Endothelial cell of umbilical vein (primary cell): ENCODE measurements at regions not wholly inside any gene's neighbourhood (a gene's known extent, or its start where the extent isn't known, plus 50 kb on each side); places are given as distances from the start of the nearest gene placed in this dataset.

ENCODE experiments used
- BruUV-seq: library from RNA; stranded (reverse); fragments of 400-500 nt; replicated peaks from 2 replicates; lab custom pipeline; 2021; lab: Mats Ljungman, UMichigan
- CTCF ChIA-PET: fragments of 300-600, 350-600 bp; sonication (Branson Sonifier 250); formaldehyde crosslinking; loops from one replicate; lab custom pipeline; 2021; ENCODE audit warnings: antibody characterized with exemption, inconsistent platforms; lab: Charles Lee
- POLR2A ChIA-PET: fragments of 300-600, 350-600 bp; sonication (Branson Sonifier 250); formaldehyde crosslinking; loops from one replicate; lab custom pipeline; 2021; ENCODE audit warnings: antibody characterized with exemption, inconsistent platforms; lab: Charles Lee
- DNase-seq: peaks from one replicate; pipeline ENCODE4 v3.0.0-alpha.2; 2011; ENCODE audit warnings: low read depth, low spot score
- FAIRE-seq: peaks from 2 replicates; lab custom pipeline; 2011; peaks lifted over from hg19 to GRCh38; lab: Jason Lieb, UNC
- H2AFZ ChIP-seq: 2 replicates; pipeline ENCODE4 v1.6.0; 2012; ENCODE audit warnings: low read depth, low read length, control low read depth, inconsistent platforms
- H3K27ac ChIP-seq: 2 replicates; pipeline ENCODE4 v1.5.1; 2011; ENCODE audit warnings: low read depth, mild to moderate bottlenecking, control low read depth, low read length, moderate library complexity; ENCODE audit not compliant: insufficient read depth
- H3K27me3 ChIP-seq, 2 experiments: 2 replicates each; pipeline versions ENCODE4 v1.6.0 to v1.6.1; 2011; ENCODE audit warnings: low read length in 2 of 2, mixed read lengths in 1 of 2; ENCODE audit not compliant: control insufficient read depth in 2 of 2, insufficient read depth in 2 of 2
- H3K36me3 ChIP-seq, 2 experiments: 2 replicates in 1 of 2; 3 replicates in 1 of 2; pipeline ENCODE4 v1.5.1; 2011; ENCODE audit warnings: low read length in 2 of 2, mild to moderate bottlenecking in 1 of 2, moderate library complexity in 1 of 2; ENCODE audit not compliant: control insufficient read depth in 2 of 2, insufficient read depth in 2 of 2; ENCODE audit errors: extremely low read depth in 1 of 2
- H3K4me1 ChIP-seq: 3 replicates; pipeline ENCODE4 v1.5.1; 2011; ENCODE audit warnings: mild to moderate bottlenecking, low read length; ENCODE audit not compliant: control insufficient read depth, insufficient read depth; ENCODE audit errors: extremely low read depth
- H3K4me2 ChIP-seq: 2 replicates; pipeline ENCODE4 v1.6.1; 2011; ENCODE audit warnings: low read length, control low read depth, mixed read lengths; ENCODE audit not compliant: insufficient read depth
- H3K4me3 ChIP-seq, 3 experiments: fragments of 200-600 bp in 1 of 3; sonication (generic), shearing (Covaris generic) in 1 of 3; replicated peaks in 1 of 3; 2 replicates each; pipeline ENCODE4 v1.5.1; 2011 to 2016; ENCODE audit warnings: control low read depth in 3 of 3, low read length in 3 of 3, mild to moderate bottlenecking in 2 of 3, inconsistent platforms in 1 of 3, low read depth in 1 of 3, moderate library complexity in 1 of 3; ENCODE audit not compliant: insufficient read depth in 1 of 3
- H3K79me2 ChIP-seq: 2 replicates; pipeline ENCODE4 v1.6.0; 2012; ENCODE audit warnings: low read length, inconsistent platforms; ENCODE audit not compliant: control insufficient read depth, insufficient read depth
- H3K9ac ChIP-seq: replicated peaks from 2 replicates; pipeline ENCODE3; 2011; ENCODE audit warnings: low read length, control low read depth; ENCODE audit not compliant: insufficient read depth; ENCODE audit errors: extremely low read depth
- H3K9me1 ChIP-seq: replicated peaks from 3 replicates; pipeline ENCODE4 v1.6.0; 2011; ENCODE audit warnings: mild to moderate bottlenecking, low read length; ENCODE audit not compliant: control insufficient read depth, insufficient read depth; ENCODE audit errors: extremely low read depth
- H3K9me3 ChIP-seq: replicated peaks from 2 replicates; pipeline ENCODE4 v1.5.1; 2012; ENCODE audit warnings: low read length, inconsistent platforms; ENCODE audit not compliant: control insufficient read depth, insufficient read depth
- H4K20me1 ChIP-seq: replicated peaks from 2 replicates; pipeline ENCODE3; 2011; ENCODE audit warnings: mild to moderate bottlenecking, low read length; ENCODE audit not compliant: control insufficient read depth, insufficient read depth; ENCODE audit errors: extremely low read depth
- EZH2 ChIP-seq: IDR thresholded peaks from 2 replicates; pipeline ENCODE4 v1.6.1; 2012; ENCODE audit warnings: borderline replicate concordance, low read depth, mild to moderate bottlenecking, moderate library complexity, low read length, inconsistent platforms; ENCODE audit not compliant: severe bottlenecking
- FOS ChIP-seq: IDR thresholded peaks from 2 replicates; pipeline ENCODE4 v1.6.1; 2011; ENCODE audit warnings: mild to moderate bottlenecking, low read length, moderate library complexity, borderline replicate concordance; ENCODE audit not compliant: insufficient read depth
- GATA2 ChIP-seq: IDR thresholded peaks from 2 replicates; pipeline ENCODE4 v1.7.0; 2011; ENCODE audit warnings: low read depth, mild to moderate bottlenecking, moderate library complexity, mixed read lengths, low read length; ENCODE audit not compliant: insufficient read length, insufficient read depth
- JUN ChIP-seq: IDR thresholded peaks from 2 replicates; pipeline ENCODE4 v1.6.1; 2011; ENCODE audit warnings: borderline replicate concordance, low read depth; ENCODE audit not compliant: insufficient read length, insufficient read depth
- MAX ChIP-seq: IDR thresholded peaks from 2 replicates; pipeline ENCODE4 v1.6.1; 2011; ENCODE audit not compliant: insufficient read depth, insufficient read length
- MYC ChIP-seq: IDR thresholded peaks from one replicate; pipeline ENCODE4 v1.6.1; 2011; ENCODE audit warnings: mild to moderate bottlenecking, low read depth, low read length
- POLR2A ChIP-seq: IDR thresholded peaks from 2 replicates; pipeline ENCODE4 v1.6.1; 2012; ENCODE audit warnings: low read depth, mild to moderate bottlenecking, control low read depth, low read length
- POLR2AphosphoS5 ChIP-seq: IDR thresholded peaks from 2 replicates; pipeline ENCODE4 v1.6.1; 2012; ENCODE audit warnings: low read depth, mild to moderate bottlenecking, control low read depth, low read length, moderate library complexity; ENCODE audit not compliant: insufficient read depth
- dilution Hi-C: fragments of 300-500 bp; cut with MboI; formaldehyde crosslinking; loops from one replicate; pipeline ENCODE4 v1.15.0; 2019; ENCODE audit warnings: low sequenced_read_pairs; ENCODE audit not compliant: extremely low pct_ligation_motif_present
- intact Hi-C: fragments of 100-400 bp; cut with micrococcal nuclease; formaldehyde crosslinking; loops from one replicate; pipeline ENCODE4 v1.10.0; 2022
- TF ChIP-seq, protein P1 (sequence below), 2 donors: IDR thresholded peaks; 1 replicate in 1 of 2; 2 replicates in 1 of 2; pipeline ENCODE4 v1.5.1; 2011; ENCODE audit warnings: low read length in 2 of 2, mild to moderate bottlenecking in 2 of 2, moderate library complexity in 2 of 2, control low read depth in 1 of 2, inconsistent platforms in 1 of 2, low read depth in 1 of 2; ENCODE audit not compliant: insufficient read depth in 1 of 2; ENCODE audit errors: extremely low read depth in 1 of 2

DNA sequence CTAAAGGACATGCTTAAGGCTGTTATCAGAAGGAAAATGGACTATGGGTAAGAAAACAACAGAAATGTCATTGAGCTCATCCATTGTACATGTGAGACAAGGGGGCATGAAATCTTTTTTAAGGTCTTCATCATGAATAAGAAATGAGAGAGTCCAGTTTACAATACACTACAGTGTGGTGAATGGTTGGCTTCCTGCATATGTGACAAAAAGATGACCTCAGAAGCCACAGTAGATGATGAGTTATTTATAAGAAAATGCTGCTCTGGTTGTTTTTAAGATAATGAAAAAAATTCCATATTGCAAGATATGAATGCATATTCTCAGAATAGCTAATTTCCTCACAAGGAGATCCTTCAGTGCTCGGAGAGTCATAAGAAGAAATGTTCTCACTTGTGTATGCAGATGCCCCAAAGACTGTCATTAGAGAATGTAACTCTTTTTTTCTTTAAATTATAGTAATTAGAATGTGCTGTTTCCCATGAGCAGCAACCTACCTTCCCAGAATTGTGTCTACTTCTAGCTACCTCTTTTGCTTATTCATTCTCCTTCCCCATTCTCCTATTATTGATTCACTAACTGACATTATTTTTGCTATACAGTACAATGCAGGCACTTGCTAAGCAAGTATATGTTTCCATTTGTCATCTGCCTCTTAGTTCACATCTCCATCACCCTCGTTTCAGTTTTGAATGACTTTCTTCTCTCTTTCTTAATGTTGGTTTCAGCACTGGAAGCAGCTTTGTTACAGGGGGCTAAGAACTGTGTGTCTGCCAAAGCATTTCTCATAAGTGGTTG is 152.0 kb upstream of the PEX5L start:
- Histone ChIP-seq H3K4me1 (no peaks in the 10 kb centered on the region), H4K20me1 (no peaks in the 10 kb centered on the region), H3K4me2 (no peak overlapping the region), H3K79me2 (no peaks in the 10 kb centered on the region), H2AFZ (no peak overlapping the region), H3K4me3 (no peak overlapping the region), H3K9me1 (no peaks in the 10 kb centered on the region), H3K27me3 (no peaks in the 10 kb centered on the region), H3K27ac (no peak overlapping the region), H3K36me3 (no peaks in the 10 kb centered on the region), H3K9ac (no peak overlapping the region), H3K9me3 (no peaks in the 10 kb centered on the region)
- TF ChIP-seq MYC (no peak), POLR2A (no peak), MAX (no peak), GATA2 (no peak), EZH2 (no peak), POLR2AphosphoS5 (no peak), FOS (no peak), JUN (no peak)
- TF ChIP-seq, protein P1, sequence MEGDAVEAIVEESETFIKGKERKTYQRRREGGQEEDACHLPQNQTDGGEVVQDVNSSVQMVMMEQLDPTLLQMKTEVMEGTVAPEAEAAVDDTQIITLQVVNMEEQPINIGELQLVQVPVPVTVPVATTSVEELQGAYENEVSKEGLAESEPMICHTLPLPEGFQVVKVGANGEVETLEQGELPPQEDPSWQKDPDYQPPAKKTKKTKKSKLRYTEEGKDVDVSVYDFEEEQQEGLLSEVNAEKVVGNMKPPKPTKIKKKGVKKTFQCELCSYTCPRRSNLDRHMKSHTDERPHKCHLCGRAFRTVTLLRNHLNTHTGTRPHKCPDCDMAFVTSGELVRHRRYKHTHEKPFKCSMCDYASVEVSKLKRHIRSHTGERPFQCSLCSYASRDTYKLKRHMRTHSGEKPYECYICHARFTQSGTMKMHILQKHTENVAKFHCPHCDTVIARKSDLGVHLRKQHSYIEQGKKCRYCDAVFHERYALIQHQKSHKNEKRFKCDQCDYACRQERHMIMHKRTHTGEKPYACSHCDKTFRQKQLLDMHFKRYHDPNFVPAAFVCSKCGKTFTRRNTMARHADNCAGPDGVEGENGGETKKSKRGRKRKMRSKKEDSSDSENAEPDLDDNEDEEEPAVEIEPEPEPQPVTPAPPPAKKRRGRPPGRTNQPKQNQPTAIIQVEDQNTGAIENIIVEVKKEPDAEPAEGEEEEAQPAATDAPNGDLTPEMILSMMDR (IDR thresholded peaks at IDR 0.05; ENCODE audit: extremely low read depth in 1 of 2, insufficient read depth in 1 of 2, low read depth in 1 of 2, low read length in 2 of 2): no peak
- intact Hi-C loops (no loop called here), dilution Hi-C loops (no loop called here)
- no TSS peak for BruUV-seq
- FAIRE-seq (no peak), DNase-seq (no peak)
- POLR2A ChIA-PET: no interaction called here
- CTCF ChIA-PET: interaction anchor here (1.0 kb wide), 1 partner anchor 406 kb away, joined by 3 read pairs; no protein-coding TSS in a partner anchor
